DOHH2 (cell line): ENCODE measurements at regions not wholly inside any gene's neighbourhood (a gene's known extent, or its start where the extent isn't known, plus 50 kb on each side); places are given as distances from the start of the nearest gene placed in this dataset.

Experiments
- CTCF ChIP-seq: fragments of 200-600 bp; sonication (generic); IDR thresholded peaks from one replicate; pipeline ENCODE4 v1.5.1; 2014; ENCODE audit warnings: antibody characterized with exemption, mild to moderate bottlenecking, low read depth, low read length; ENCODE audit not compliant: poor library complexity, severe bottlenecking
- EZH2phosphoT487 ChIP-seq: fragments of 200-600 bp; sonication (generic); IDR thresholded peaks from 2 replicates; pipeline ENCODE4 v1.6.1; 2017; ENCODE audit warnings: borderline replicate concordance, mild to moderate bottlenecking, antibody characterized with exemption, low read length, moderate library complexity, mixed read lengths

- TF ChIP-seq CTCF (no peak), EZH2phosphoT487 (no peak)
Measured at GRCh38 chr7:10225275-10225674, 748.4 kb upstream of the PHF14 start.
